Adrenal gland (tissue), 9 donors: ENCODE measurements at regions not wholly inside any gene's neighbourhood (a gene's known extent, or its start where the extent isn't known, plus 50 kb on each side); places are given as distances from the start of the nearest gene placed in this dataset.

Source experiments
- DNase-seq, 7 donors: peaks; one replicate each; pipeline ENCODE4 v3.0.0-alpha.2; 2019 to 2020
- H3K27ac ChIP-seq, 5 donors: fragments of 200-600 bp; sonication (generic) in 4 of 5; 1 replicate in 3 of 5; 2 replicates in 2 of 5; pipeline versions ENCODE4 v1.5.1 to v1.8.0; 2016 to 2020; ENCODE audit warnings: mild to moderate bottlenecking in 1 of 5
- H3K27me3 ChIP-seq: fragments of 200-600 bp; 2 replicates; pipeline ENCODE4 v1.8.0; 2021
- H3K36me3 ChIP-seq, 2 donors: fragments of 200-600 bp; replicated peaks in 1 of 2; 1 replicate in 1 of 2; 2 replicates in 1 of 2; pipeline versions ENCODE4 v1.5.1 to v1.8.0; 2018 to 2022
- H3K4me1 ChIP-seq, 2 donors: fragments of 200-600 bp; replicated peaks in 1 of 2; 1 replicate in 1 of 2; 2 replicates in 1 of 2; pipeline versions ENCODE4 v1.5.1 to v1.8.0; 2018 to 2021
- H3K4me3 ChIP-seq, 4 donors: fragments of 200-600 bp; sonication (generic) in 3 of 4; one replicate each; pipeline ENCODE4 v1.5.1; 2016 to 2018
- H3K9me3 ChIP-seq, 3 donors: fragments of 200-600 bp; sonication (generic) in 1 of 3; replicated peaks in 1 of 3; 1 replicate in 2 of 3; 2 replicates in 1 of 3; pipeline versions ENCODE4 v1.5.1 to v1.8.0; 2016 to 2021
- POLR2A ChIP-seq, 2 donors: fragments of 450-650 bp; IDR thresholded peaks; one replicate each; pipeline ENCODE4 v1.6.1; 2017; ENCODE audit warnings: antibody characterized with exemption in 2 of 2, mild to moderate bottlenecking in 2 of 2, moderate library complexity in 1 of 2
- WGBS, 4 donors: extraction: QIAGEN DNeasy Blood & Tissue Kit in 2 of 4; methylation state at CpG; one replicate each; pipeline versions ENCODE4 v1.1.5 to v1.1.7; 2013 to 2017; 5-methylcytosine and 5-hydroxymethylcytosine counted together
- intact Hi-C, 2 donors: fragments of 100-400 bp; cut with DNase I; formaldehyde crosslinking; loops; one replicate each; pipeline versions ENCODE4 v1.14.1 to v1.15.0; 2022 to 2023
- TF ChIP-seq, protein P1 (sequence below), 6 experiments: fragments of 450-650 bp in 4 of 6; fragments of 200-600 bp in 2 of 6; sonication (generic) in 1 of 6; IDR thresholded peaks; 1 replicate in 5 of 6; 2 replicates in 1 of 6; pipeline versions ENCODE4 v1.5.1 to v1.8.0; 2016 to 2021; ENCODE audit warnings: antibody characterized with exemption in 6 of 6, mild to moderate bottlenecking in 2 of 6, moderate library complexity in 1 of 6
- donor health status: healthy with polysubstance abuse.
- donor health status: Bipolar disorder and iron deficiency.
- donor health status: DM: yes; HTN: yes; CAD: no.
- donor health status: DM: no; HTN: no; CAD: no.
- donor health status: DM: no; HTN: no; CAD: no.

DNA sequence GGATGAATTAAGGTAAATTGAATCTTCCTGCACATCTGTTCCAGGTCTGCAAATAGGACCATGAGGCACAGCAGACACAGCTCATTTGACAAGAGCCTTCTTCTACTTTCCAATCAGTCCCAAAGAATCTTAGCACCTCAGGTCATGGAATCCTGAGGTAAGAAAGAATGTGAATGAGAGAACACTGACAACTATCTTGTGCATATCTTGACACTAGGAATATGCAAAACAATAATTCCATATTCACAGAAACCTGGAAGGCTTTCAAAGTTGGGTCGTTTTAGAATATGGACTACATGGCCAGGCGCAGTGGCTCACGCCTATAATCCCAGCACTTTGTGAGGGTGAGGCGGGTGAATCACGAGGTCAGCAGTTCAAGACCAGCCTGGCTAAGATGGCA is 1009.4 kb upstream of the GOT2 start:
- no peak for DNase-seq
- no peak overlapping the region for H3K27ac ChIP-seq
- intact Hi-C loops: no loop called here
- no peaks in the 10 kb centered on the region for H3K4me1 ChIP-seq
- H3K4me3 ChIP-seq: no peak overlapping the region
- H3K9me3 ChIP-seq: no peaks in the 10 kb centered on the region
- no peaks in the 10 kb centered on the region for H3K27me3 ChIP-seq
- TF ChIP-seq POLR2A (IDR thresholded peaks at IDR 0.05): no peak
- TF ChIP-seq, protein P1, sequence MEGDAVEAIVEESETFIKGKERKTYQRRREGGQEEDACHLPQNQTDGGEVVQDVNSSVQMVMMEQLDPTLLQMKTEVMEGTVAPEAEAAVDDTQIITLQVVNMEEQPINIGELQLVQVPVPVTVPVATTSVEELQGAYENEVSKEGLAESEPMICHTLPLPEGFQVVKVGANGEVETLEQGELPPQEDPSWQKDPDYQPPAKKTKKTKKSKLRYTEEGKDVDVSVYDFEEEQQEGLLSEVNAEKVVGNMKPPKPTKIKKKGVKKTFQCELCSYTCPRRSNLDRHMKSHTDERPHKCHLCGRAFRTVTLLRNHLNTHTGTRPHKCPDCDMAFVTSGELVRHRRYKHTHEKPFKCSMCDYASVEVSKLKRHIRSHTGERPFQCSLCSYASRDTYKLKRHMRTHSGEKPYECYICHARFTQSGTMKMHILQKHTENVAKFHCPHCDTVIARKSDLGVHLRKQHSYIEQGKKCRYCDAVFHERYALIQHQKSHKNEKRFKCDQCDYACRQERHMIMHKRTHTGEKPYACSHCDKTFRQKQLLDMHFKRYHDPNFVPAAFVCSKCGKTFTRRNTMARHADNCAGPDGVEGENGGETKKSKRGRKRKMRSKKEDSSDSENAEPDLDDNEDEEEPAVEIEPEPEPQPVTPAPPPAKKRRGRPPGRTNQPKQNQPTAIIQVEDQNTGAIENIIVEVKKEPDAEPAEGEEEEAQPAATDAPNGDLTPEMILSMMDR (IDR thresholded peaks at IDR 0.05): no peak
- 80 to 89% (median 84%) methylated on average over 5 of the region's 5 CpGs for WGBS, 4 donors
- no peaks in the 10 kb centered on the region for H3K36me3 ChIP-seq

GRCh38 chr16:59740858-59741257 is 1006.7 kb upstream of the GOT2 start:
- Histone ChIP-seq H3K4me3 (no peak overlapping the region), H3K9me3 (no peaks in the 10 kb centered on the region), H3K36me3 (no peaks in the 10 kb centered on the region), H3K27me3 (no peaks in the 10 kb centered on the region), H3K4me1 (no peaks in the 10 kb centered on the region), H3K27ac (no peak overlapping the region)
- intact Hi-C loops: no loop called here
- DNase-seq: no peak
- TF ChIP-seq, protein P1 (IDR thresholded peaks at IDR 0.05): no peak
- TF ChIP-seq POLR2A (IDR thresholded peaks at IDR 0.05): no peak

DNA sequence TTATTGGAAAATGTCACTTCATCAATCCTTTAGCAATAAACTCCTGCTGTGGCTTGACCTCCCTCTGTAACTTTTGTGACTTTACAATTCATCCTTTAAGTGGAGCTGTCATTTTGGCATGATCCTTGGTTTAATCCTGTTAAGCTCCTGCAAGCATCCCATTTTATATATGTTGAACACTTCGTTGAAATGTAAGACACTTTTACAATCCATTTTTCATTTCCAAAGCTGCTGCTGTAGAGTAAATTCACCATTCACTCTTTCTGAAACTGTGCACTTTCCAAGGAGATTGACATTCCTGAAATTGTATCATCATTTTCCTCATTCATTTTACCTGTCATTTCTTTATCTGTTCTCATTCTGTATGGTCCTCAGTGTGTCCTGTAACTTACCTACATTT is 1003.2 kb upstream of the GOT2 start:
- Histone ChIP-seq H3K27ac (no peak overlapping the region), H3K9me3 (no peaks in the 10 kb centered on the region), H3K4me3 (no peak overlapping the region), H3K36me3 (no peaks in the 10 kb centered on the region), H3K4me1 (no peaks in the 10 kb centered on the region), H3K27me3 (no peaks in the 10 kb centered on the region)
- intact Hi-C loops: no loop called here
- no peak for TF ChIP-seq POLR2A (IDR thresholded peaks at IDR 0.05)
- TF ChIP-seq, protein P1 (IDR thresholded peaks at IDR 0.05): no peak
- WGBS, 4 donors: 31 to 41% (median 34%) methylated on average over 1 of the region's 1 CpG
- no peak for DNase-seq

- Histone ChIP-seq H3K27me3 (no peaks in the 10 kb centered on the region), H3K27ac (no peak overlapping the region), H3K36me3 (no peaks in the 10 kb centered on the region), H3K9me3 (no peaks in the 10 kb centered on the region), H3K4me1 (no peaks in the 10 kb centered on the region), H3K4me3 (no peak overlapping the region)
- intact Hi-C loops: no loop called here
- no peak for TF ChIP-seq POLR2A (IDR thresholded peaks at IDR 0.05)
- TF ChIP-seq, protein P1 (IDR thresholded peaks at IDR 0.05): no peak
- DNase-seq: no peak
These were observed 999.2 kb upstream of the GOT2 start for GRCh38 chr16:59733321-59733720.
